ENCODE measurements at regions not wholly inside any gene's neighbourhood (a gene's known extent, or its start where the extent isn't known, plus 50 kb on each side); places are given as distances from the start of the nearest gene placed in this dataset.
"Not testable (repeated sequence)": the region's sequence is repeated elsewhere in the genome, so short reads cannot be mapped to it uniquely, and the experiment has no call there.

- no peak for DNase-seq
Observed at GRCh38 chr12:62164036-62164435, 96.2 kb upstream of the USP15 start.

- DNase-seq, result no peak
Observed at GRCh38 chr12:62166525-62166924, 93.7 kb upstream of the USP15 start.

- DNase-seq, result no peak
Observed at GRCh38 chr12:62168411-62168810, 91.8 kb upstream of the USP15 start.

GRCh38 chr12:62170241-62170640 is 90.0 kb upstream of the USP15 start:
- no peak for DNase-seq

- DNase-seq, result no peak
Observed at GRCh38 chr12:62190689-62191490, 69.3 kb upstream of the USP15 start.

GRCh38 chr12:62191491-62192179 is 68.6 kb upstream of the USP15 start:
- DNase-seq, result no peak

GRCh38 chr12:62192180-62192902 is 67.9 kb upstream of the USP15 start:
- peak; percentile 90 for DNase-seq

- DNase-seq, result no peak
Observed at GRCh38 chr12:62192903-62193250, 67.3 kb upstream of the USP15 start.

GRCh38 chr12:62194031-62194430 is 66.2 kb upstream of the USP15 start:
- DNase-seq, result no peak

- no peak for DNase-seq
Observed at GRCh38 chr12:62194616-62195015, 65.6 kb upstream of the USP15 start.

- no peak for DNase-seq
Observed at GRCh38 chr12:62196146-62196545, 64.1 kb upstream of the USP15 start.

- DNase-seq, result not testable (repeated sequence)
Observed at GRCh38 chr12:62202861-62203260, 57.3 kb upstream of the USP15 start.

GRCh38 chr12:62205346-62205745 is 54.9 kb upstream of the USP15 start:
- no peak for DNase-seq

GRCh38 chr12:62207248-62207647 is 53.0 kb upstream of the USP15 start:
- no peak for DNase-seq
